A549 (cell line): ENCODE measurements at regions not wholly inside any gene's neighbourhood (a gene's known extent, or its start where the extent isn't known, plus 50 kb on each side); places are given as distances from the start of the nearest gene placed in this dataset.
"Not testable (repeated sequence)": the region's sequence is repeated elsewhere in the genome, so short reads cannot be mapped to it uniquely, and the experiment has no call there.

Source experiments
- ATAC-seq, 2 experiments: fragments of 200-7000 bp in 1 of 2; fragments of >200 bp in 1 of 2; cut with Nextera tagmentation in 1 of 2; cut with Tn5 transposase in 1 of 2; 3 replicates each; pipeline versions ENCODE4 v1.8.0 to v1.9.1; 2018 to 2020; ENCODE audit warnings: mild to moderate bottlenecking in 1 of 2, moderate library complexity in 1 of 2
- CTCF ChIA-PET: fragments of 300-600 bp; sonication (Branson Sonifier 250); formaldehyde crosslinking; extraction: SDS; loops from one replicate; lab custom pipeline; 2021; ENCODE audit warnings: antibody characterized with exemption, inconsistent platforms; lab: Yijun Ruan, JAX
- POLR2A ChIA-PET: fragments of 350-600 bp; formaldehyde crosslinking; extraction: SDS; loops from one replicate; lab custom pipeline; 2021; ENCODE audit warnings: antibody characterized with exemption, inconsistent platforms; lab: Yijun Ruan, JAX
- DNase-seq, 2 experiments: peaks; one replicate each; pipeline versions ENCODE4 v3.0.0 to v3.0.0-alpha.2; 2011 to 2016; ENCODE audit warnings: low read depth in 1 of 2, low spot score in 1 of 2
- FAIRE-seq: peaks from 2 replicates; lab custom pipeline; 2011; peaks lifted over from hg19 to GRCh38; lab: Jason Lieb, UNC
- H3K27ac ChIP-seq, 2 experiments: fragments of >200 bp; sonication (Bioruptor Twin); formaldehyde crosslinking; 3 replicates each; pipeline ENCODE4 v1.5.1; 2016 to 2017
- H3K4me1 ChIP-seq: fragments of >200 bp; sonication (Bioruptor Twin); formaldehyde crosslinking; 3 replicates; pipeline ENCODE4 v1.6.1; 2016
- H3K4me2 ChIP-seq: fragments of >200 bp; sonication (Bioruptor Twin); formaldehyde crosslinking; 3 replicates; pipeline ENCODE4 v1.6.1; 2016
- H3K4me3 ChIP-seq: fragments of >200 bp; sonication (Bioruptor Twin); formaldehyde crosslinking; 3 replicates; pipeline ENCODE4 v1.5.1; 2016
- H3K9me3 ChIP-seq: fragments of >200 bp; sonication (Bioruptor Twin); formaldehyde crosslinking; 3 replicates; pipeline ENCODE4 v1.6.1; 2016
- CEBPB ChIP-seq, 2 experiments: fragments of >200 bp in 1 of 2; sonication (Bioruptor Twin) in 1 of 2; formaldehyde crosslinking in 1 of 2; IDR thresholded peaks; 2 replicates each; pipeline ENCODE4 v1.6.1; 2012 to 2016
- FOSB ChIP-seq: fragments of 250-450 bp; sonication (Bioruptor Pico); IDR thresholded peaks from 2 replicates; pipeline ENCODE4 v1.5.0; 2020; ENCODE audit warnings: mild to moderate bottlenecking, moderate library complexity
- FOXS1 ChIP-seq: fragments of 250-450 bp; sonication (Bioruptor Pico); IDR thresholded peaks from 2 replicates; pipeline ENCODE4 v1.5.0; 2020; ENCODE audit warnings: mild to moderate bottlenecking, moderate library complexity
- HOXA7 ChIP-seq: fragments of 250-450 bp; sonication (Bioruptor Pico); IDR thresholded peaks from 2 replicates; pipeline ENCODE4 v1.5.0; 2020; ENCODE audit warnings: mild to moderate bottlenecking, moderate library complexity
- HOXB5 ChIP-seq: fragments of 250-450 bp; sonication (Bioruptor Pico); IDR thresholded peaks from 2 replicates; pipeline ENCODE4 v1.5.0; 2020; ENCODE audit warnings: mild to moderate bottlenecking, moderate library complexity
- JUN ChIP-seq, 2 experiments: fragments of >200 bp; sonication (Bioruptor Twin); formaldehyde crosslinking; IDR thresholded peaks; 2 replicates in 1 of 2; 3 replicates in 1 of 2; pipeline ENCODE4 v1.6.1; 2016 to 2017
- KDM5A ChIP-seq: fragments of 200-600 bp; sonication (generic); IDR thresholded peaks from 2 replicates; pipeline ENCODE4 v1.6.1; 2016; ENCODE audit warnings: antibody characterized with exemption, mild to moderate bottlenecking
- MAFK ChIP-seq: fragments of 450-650 bp; IDR thresholded peaks from 2 replicates; pipeline ENCODE4 v1.6.1; 2014; ENCODE audit not compliant: partially characterized antibody
- NFE2L2 ChIP-seq: fragments of 150-350 bp; conservative IDR thresholded peaks from 2 replicates; pipeline ENCODE4 v1.6.1; 2014; ENCODE audit warnings: low read length
- NR3C1 ChIP-seq: fragments of >200 bp; sonication (Bioruptor Twin); formaldehyde crosslinking; IDR thresholded peaks from 3 replicates; pipeline ENCODE4 v1.6.1; 2017
- RAD21 ChIP-seq, 2 experiments: fragments of >200 bp in 1 of 2; sonication (Bioruptor Twin) in 1 of 2; formaldehyde crosslinking in 1 of 2; IDR thresholded peaks in 1 of 2; conservative IDR thresholded peaks in 1 of 2; 2 replicates in 1 of 2; 3 replicates in 1 of 2; pipeline ENCODE4 v1.6.1; 2012 to 2018; ENCODE audit warnings: inconsistent platforms in 1 of 2
- RNF2 ChIP-seq: fragments of 200-600 bp; sonication (generic); IDR thresholded peaks from 2 replicates; pipeline ENCODE4 v1.6.1; 2016; ENCODE audit warnings: low read depth, mild to moderate bottlenecking, antibody characterized with exemption, moderate library complexity, borderline replicate concordance
- TFCP2L1 ChIP-seq: fragments of 250-450 bp; sonication (Bioruptor Pico); IDR thresholded peaks from 2 replicates; pipeline ENCODE4 v1.5.0; 2021; ENCODE audit warnings: mild to moderate bottlenecking
- ZC3H11A ChIP-seq: fragments of 450-650 bp; IDR thresholded peaks from 2 replicates; pipeline ENCODE4 v1.6.1; 2014; ENCODE audit warnings: antibody characterized with exemption, mild to moderate bottlenecking
- ZFP36 ChIP-seq: fragments of 450-650 bp; IDR thresholded peaks from 2 replicates; pipeline ENCODE4 v1.6.1; 2014; ENCODE audit warnings: borderline replicate concordance; ENCODE audit not compliant: partially characterized antibody
- WGBS: methylation state at CpG from one replicate; pipeline ENCODE4 v1.1.6; 2017; ENCODE audit errors: missing lambda C conversion rate; 5-methylcytosine and 5-hydroxymethylcytosine counted together
- TF ChIP-seq, protein P1 (sequence below): IDR thresholded peaks from 2 replicates; pipeline ENCODE4 v1.6.1; 2012

DNA sequence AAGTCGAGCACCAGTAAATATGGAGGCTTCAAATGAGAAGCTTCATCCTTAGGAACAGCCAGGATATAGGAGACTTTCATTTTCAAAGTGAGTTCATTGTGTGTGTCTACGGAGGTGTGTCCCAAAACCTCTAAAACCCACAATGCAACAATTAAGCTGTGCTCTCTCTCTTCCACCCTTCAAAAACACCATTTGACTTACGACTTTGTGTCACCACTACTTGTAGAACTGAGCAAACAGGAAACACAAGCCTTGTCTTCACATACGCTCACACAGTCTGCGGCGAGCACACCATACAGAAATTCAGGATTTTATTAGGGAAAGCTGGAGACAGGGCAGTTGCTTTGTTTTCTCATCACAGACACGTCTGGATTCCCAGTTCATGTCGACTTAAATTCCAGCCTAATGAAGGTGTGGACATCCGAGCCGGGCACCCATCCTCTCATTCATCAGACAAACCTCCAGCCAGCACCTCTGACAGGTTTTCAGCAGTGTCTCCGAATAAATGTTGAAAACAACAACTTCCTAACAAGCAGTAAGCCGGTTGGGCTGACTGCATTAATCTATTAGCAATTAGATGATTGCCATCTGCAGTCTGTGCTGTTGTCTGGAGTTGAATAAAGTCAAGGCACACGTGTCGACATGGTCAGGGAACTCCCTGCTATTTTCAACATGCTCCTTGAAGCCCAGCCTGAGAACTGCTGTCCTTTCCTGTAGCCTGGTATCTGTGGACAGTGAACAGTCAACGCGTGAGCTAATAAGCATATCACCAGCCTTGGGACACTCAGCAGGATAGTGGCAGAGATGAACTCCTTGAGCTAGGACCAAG is 1411.1 kb downstream of the BRD1 start:
- no peak for DNase-seq
- Histone ChIP-seq H3K4me1 (no peaks in the 10 kb centered on the region), H3K4me2 (no peak overlapping the region), H3K4me3 (no peak overlapping the region), H3K9me3 (no peaks in the 10 kb centered on the region), H3K27ac (peak overlapping the region in 1 of 2 experiments; percentile 49; a peak in 2 of 6 replicates)
- ChIA-PET CTCF (interaction anchor here (0.6 to 1.6 kb wide), 2 partner anchors 12 to 365 kb away, joined by 3 read pairs; no protein-coding TSS in a partner anchor), POLR2A (no interaction called here)
- TF ChIP-seq NR3C1 = no peak
- ATAC-seq = no peak
- 88% methylated on average over 16 of the region's 16 CpGs for WGBS
- FAIRE-seq = no peak

DNA sequence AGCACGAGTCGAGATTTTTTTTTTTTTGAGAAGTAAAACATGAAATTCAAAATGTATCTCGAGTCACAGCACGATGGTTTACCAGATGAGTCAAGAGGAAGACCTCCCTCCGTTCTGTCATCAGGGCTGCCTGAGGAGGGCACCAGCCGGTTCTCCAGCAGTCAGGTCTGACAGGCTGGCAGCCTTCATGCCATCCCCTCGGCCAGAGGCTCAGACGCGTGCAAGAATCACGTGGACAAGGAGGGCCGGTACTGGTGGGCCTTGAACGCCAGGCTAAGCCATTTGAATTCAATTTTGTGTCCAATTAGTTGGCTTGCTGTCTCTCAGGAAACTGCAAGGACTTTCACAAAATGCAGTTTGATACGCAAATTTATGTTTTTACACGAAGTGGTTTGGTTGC is 1412.2 kb downstream of the BRD1 start:
- TF ChIP-seq ZC3H11A (no peak), TFCP2L1 (CRISPR knock-in tag) (no peak), RNF2 (no peak), KDM5A (no peak)
- WGBS = 88% methylated on average over 14 of the region's 14 CpGs
- ChIA-PET POLR2A (no interaction called here), CTCF (interaction anchor here (1.1 to 1.6 kb wide), 2 partner anchors 9 to 11 kb away, joined by 3 read pairs; no protein-coding TSS in a partner anchor)
- Histone ChIP-seq H3K4me1 (no peaks in the 10 kb centered on the region), H3K4me2 (no peak overlapping the region), H3K27ac (no peak overlapping the region), H3K4me3 (no peak overlapping the region), H3K9me3 (0 out of 3 replicates have a peak, but pooled peaks cover under 1% of the 10 kb centered on the region)
- FAIRE-seq (no peak), ATAC-seq (no peak), DNase-seq (no peak)

DNA sequence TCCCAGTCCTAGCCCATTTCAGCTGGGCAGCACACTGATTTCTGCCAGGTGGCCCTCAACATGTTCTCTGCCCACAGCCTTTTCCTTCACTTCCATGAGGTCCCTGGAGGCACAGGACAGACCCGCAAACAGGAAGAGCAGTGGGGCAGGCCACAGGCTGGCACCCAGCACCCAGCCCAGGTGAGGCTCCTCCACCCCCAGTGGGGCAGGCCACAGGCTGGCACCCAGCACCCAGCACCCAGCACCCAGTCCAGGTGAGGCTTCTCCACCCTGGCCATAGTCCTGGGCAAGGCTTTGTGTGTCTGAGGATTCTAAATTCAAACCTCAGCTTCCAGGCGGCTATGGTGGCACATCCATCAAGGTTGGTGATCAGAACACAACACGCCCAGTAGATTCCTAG is 1413.0 kb downstream of the BRD1 start:
- ATAC-seq (no peak), FAIRE-seq (no peak), DNase-seq (no peak)
- Histone ChIP-seq H3K4me1 (no peaks in the 10 kb centered on the region), H3K4me3 (no peak overlapping the region), H3K27ac (peak overlapping the region in 1 of 2 experiments; percentile 71; a peak in 3 of 6 replicates), H3K9me3 (0 out of 3 replicates have a peak, but pooled peaks cover 5% of the 10 kb centered on the region), H3K4me2 (no peak overlapping the region)
- POLR2A ChIA-PET = no interaction called here
- WGBS = 94% methylated on average over 2 of the region's 3 CpGs
- CTCF ChIA-PET = interaction anchor here (0.6 kb wide), 1 partner anchor 47 kb away, joined by 3 read pairs; no protein-coding TSS in a partner anchor
- TF ChIP-seq NFE2L2 = no peak
- TF ChIP-seq RNF2 = no peak
- no peak for TF ChIP-seq CEBPB (IDR thresholded peaks at IDR 0.05)
- TF ChIP-seq ZFP36 = no peak
- no peak for TF ChIP-seq RAD21 (conservative IDR thresholded peaks at IDR 0.05 in 1 of 2, IDR thresholded peaks at IDR 0.05 in 1 of 2)
- TF ChIP-seq MAFK = no peak
- no peak for TF ChIP-seq KDM5A
- TF ChIP-seq FOXS1 = no peak
- no peak for TF ChIP-seq HOXB5 (CRISPR knock-in tag)
- no peak for TF ChIP-seq JUN (IDR thresholded peaks at IDR 0.05)
- TF ChIP-seq, protein P1, sequence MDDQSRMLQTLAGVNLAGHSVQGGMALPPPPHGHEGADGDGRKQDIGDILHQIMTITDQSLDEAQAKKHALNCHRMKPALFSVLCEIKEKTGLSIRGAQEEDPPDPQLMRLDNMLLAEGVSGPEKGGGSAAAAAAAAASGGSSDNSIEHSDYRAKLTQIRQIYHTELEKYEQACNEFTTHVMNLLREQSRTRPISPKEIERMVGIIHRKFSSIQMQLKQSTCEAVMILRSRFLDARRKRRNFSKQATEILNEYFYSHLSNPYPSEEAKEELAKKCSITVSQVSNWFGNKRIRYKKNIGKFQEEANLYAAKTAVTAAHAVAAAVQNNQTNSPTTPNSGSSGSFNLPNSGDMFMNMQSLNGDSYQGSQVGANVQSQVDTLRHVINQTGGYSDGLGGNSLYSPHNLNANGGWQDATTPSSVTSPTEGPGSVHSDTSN = no peak
- TF ChIP-seq NR3C1 = no peak
- TF ChIP-seq HOXA7 (CRISPR knock-in tag) = no peak
- TF ChIP-seq FOSB = no peak
- TF ChIP-seq, all 56 proteins: peak for 0

DNA sequence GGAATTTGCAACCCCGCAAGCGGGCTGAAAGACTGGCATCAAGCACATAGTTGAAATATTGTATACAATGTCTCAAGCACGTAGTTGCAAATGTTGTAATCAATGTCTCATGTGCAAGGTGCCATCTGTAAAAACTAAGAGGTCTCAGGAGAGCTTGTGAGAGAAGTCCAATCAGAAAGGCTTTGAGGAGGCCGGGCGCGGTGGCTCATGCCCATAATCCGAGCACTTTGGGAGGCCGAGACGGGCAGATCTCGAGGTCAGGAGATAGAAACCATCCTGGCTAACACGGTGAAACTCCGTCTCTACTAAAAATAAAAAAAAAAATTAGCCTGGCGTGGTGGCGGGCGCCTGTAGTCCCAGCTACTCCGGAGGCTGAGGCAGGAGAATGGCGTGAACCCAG is 1414.7 kb downstream of the BRD1 start:
- FAIRE-seq, H3K4me3 ChIP-seq, ATAC-seq, H3K4me2 ChIP-seq, DNase-seq, POLR2A ChIA-PET, CTCF ChIA-PET, H3K27ac ChIP-seq, H3K4me1 ChIP-seq: not testable (repeated sequence)
- peaks cover 22% of the 10 kb centered on the region for H3K9me3 ChIP-seq
- whole genome bisulfite sequencing = 96% methylated on average over 17 of the region's 17 CpGs
